Spinal cord (tissue), 9 donors: ENCODE measurements at regions not wholly inside any gene's neighbourhood (a gene's known extent, or its start where the extent isn't known, plus 50 kb on each side); places are given as distances from the start of the nearest gene placed in this dataset.

Source experiments
- DNase-seq, 6 donors: peaks; one replicate each; pipeline versions ENCODE4 v3.0.0 to v3.0.0-alpha.2; 2013 to 2015; ENCODE audit warnings: low spot score in 6 of 6, low read depth in 4 of 6
- H3K27ac ChIP-seq: one replicate; pipeline ENCODE4 v1.5.1; 2013; ENCODE audit warnings: low read depth, low read length, control low read depth
- H3K27me3 ChIP-seq: one replicate; pipeline ENCODE4 v1.6.1; 2013; ENCODE audit warnings: low read length; ENCODE audit not compliant: control insufficient read depth, insufficient read depth
- H3K36me3 ChIP-seq: one replicate; pipeline ENCODE4 v1.6.1; 2013; ENCODE audit warnings: low read length; ENCODE audit not compliant: control insufficient read depth, insufficient read depth
- H3K4me1 ChIP-seq: one replicate; pipeline ENCODE4 v1.6.1; 2013; ENCODE audit warnings: low read length; ENCODE audit not compliant: control insufficient read depth, insufficient read depth
- H3K4me3 ChIP-seq: one replicate; pipeline ENCODE4 v1.5.1; 2013; ENCODE audit warnings: low read depth, low read length, control low read depth
- H3K9me3 ChIP-seq: one replicate; pipeline ENCODE4 v1.6.1; 2013; ENCODE audit warnings: low read length; ENCODE audit not compliant: control insufficient read depth, insufficient read depth
- WGBS: methylation state at CpG from one replicate; pipeline ENCODE4 v1.1.5; 2013; ENCODE audit warnings: missing lambda C conversion rate; ENCODE audit not compliant: insufficient coverage; 5-methylcytosine and 5-hydroxymethylcytosine counted together
- donor health status: healthy.

DNA sequence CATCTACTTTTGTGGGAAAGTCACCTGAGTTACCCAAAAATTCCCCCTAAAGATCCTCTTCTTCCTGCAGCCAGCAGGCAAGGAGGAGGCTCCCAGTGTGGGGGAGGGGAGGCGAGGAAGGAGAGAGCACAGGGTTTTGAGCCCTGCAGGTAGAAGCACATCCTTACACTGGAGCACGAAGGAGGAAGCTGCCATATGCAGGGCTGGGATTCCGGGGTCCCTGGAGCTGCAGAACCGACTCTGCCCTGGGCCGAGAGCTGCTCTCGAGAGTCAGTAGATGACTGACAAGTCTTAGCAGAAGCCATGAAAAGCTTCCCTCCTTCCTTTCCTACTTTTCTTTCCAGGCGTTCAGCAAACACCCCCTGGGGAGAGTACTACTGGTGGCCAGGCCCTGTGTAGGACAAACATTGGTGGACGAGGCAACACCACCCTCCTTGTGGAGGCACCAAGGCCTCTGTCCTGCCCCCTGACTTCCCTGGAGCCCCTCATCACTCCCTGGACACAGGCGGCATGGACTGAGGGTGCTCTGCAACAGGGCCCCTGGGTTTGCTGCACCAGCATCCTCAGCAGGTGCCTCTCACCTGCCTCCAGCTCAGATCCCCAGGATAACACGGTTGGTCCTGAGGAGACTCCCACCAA lies 211.7 kb upstream of the CST7 start:
- Histone ChIP-seq H3K4me3 (no peak overlapping the region), H3K27ac (no peak overlapping the region), H3K4me1 (peaks cover 3% of the 10 kb centered on the region), H3K27me3 (no peaks in the 10 kb centered on the region), H3K36me3 (no peaks in the 10 kb centered on the region), H3K9me3 (no peaks in the 10 kb centered on the region)
- 93% methylated on average over 10 of the region's 10 CpGs for WGBS
- DNase-seq = no peak

DNA sequence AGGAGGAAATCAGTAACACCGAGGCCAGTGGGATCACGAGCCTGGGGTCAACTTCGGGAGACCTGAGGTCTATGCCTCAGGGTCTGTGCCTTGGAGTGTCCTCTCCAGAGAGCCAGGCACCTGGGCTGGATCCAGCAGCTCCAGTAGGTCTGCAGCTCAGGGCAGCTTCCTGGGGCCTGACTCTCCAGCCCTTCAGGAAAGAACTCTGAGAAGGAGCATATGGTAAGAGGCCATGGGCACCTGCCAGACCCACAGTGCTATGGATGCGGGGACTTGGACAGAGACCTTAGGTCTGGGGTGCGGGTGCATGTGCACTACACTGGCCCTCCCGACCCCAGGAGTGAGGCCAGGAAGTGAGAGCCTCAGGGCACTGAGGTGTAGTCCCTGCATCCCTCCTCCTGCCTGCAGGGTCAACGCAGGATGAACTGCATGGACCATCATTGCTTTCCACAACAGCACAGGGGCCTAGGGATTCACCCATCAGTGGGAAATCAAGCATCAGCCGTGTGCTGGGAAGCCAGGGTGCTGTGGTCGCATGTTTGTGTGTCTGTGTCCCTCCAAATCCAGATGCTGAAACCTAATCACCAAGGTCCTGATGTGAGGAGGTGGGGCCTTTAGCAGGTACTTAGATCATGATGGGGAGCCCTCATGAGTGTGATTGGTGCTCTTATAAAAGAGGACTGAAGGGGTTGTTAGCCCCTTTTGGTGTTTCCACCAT lies 210.9 kb upstream of the CST7 start:
- no peak for DNase-seq
- Histone ChIP-seq H3K36me3 (no peaks in the 10 kb centered on the region), H3K4me3 (no peak overlapping the region), H3K4me1 (peaks cover 7% of the 10 kb centered on the region), H3K27ac (no peak overlapping the region), H3K9me3 (no peaks in the 10 kb centered on the region), H3K27me3 (no peaks in the 10 kb centered on the region)
- 95% methylated on average over 9 of the region's 9 CpGs for WGBS

DNA sequence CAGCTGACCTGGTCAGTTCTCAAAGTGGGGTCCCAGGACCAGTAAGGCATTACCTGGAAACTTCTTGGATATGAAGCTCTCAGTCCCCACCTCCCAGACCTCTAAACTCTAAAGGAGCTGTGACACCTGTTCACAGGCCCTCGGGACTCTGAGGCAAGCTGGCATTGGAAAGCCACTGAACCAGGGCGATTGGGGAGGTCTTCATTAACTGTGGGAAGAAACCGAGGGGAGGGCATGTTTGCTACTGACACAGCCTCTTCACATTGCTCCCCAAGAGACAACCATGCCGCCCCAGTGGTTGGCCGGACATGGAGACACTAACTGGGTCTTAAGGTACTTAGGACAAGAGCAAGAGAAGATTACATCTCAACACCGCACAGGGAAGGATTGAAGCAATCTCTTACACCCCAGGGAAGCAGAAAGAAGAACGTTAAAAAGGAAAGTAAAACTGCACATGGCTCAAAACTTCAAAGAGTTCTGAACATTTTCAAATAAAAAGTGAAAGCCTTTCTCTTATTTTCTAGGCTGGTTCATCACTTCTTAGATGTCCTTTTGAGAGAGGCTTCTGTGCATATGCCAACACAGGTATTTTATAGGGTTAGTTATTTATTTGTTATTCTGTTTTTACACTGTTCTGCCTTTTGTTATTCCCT lies 210.0 kb upstream of the CST7 start:
- H3K4me1 ChIP-seq = peaks cover 12% of the 10 kb centered on the region
- H3K9me3 ChIP-seq = no peaks in the 10 kb centered on the region
- DNase-seq = no peak
- H3K36me3 ChIP-seq = no peaks in the 10 kb centered on the region
- 69% methylated on average over 2 of the region's 7 CpGs for WGBS
- H3K27me3 ChIP-seq = no peaks in the 10 kb centered on the region
- H3K27ac ChIP-seq = no peak overlapping the region
- H3K4me3 ChIP-seq = no peak overlapping the region

DNA sequence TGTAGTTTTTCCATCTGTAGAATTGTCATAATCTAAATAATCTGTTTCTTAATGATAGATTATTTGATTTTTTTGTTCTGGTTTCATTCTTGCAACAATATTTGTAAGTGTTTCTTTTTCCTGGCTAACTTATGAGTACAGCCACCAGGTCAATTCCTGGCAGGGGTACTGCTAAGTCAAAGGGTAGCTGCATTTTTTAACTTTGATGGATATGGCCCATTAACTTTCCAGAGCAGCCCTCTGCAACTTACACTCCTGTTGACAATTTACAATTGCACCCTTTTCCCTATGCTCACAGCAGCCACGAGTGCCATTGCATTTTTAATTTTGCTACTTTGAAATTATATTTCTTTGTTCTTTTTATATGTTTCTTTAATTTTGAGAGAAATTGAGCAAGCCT lies 209.3 kb upstream of the CST7 start:
- DNase-seq = no peak
- Histone ChIP-seq H3K36me3 (no peaks in the 10 kb centered on the region), H3K9me3 (no peaks in the 10 kb centered on the region), H3K4me1 (peaks cover 12% of the 10 kb centered on the region), H3K4me3 (no peak overlapping the region), H3K27me3 (no peaks in the 10 kb centered on the region), H3K27ac (no peak overlapping the region)
- WGBS = no CpG with 5 or more reads among the region's 1 CpG

DNA sequence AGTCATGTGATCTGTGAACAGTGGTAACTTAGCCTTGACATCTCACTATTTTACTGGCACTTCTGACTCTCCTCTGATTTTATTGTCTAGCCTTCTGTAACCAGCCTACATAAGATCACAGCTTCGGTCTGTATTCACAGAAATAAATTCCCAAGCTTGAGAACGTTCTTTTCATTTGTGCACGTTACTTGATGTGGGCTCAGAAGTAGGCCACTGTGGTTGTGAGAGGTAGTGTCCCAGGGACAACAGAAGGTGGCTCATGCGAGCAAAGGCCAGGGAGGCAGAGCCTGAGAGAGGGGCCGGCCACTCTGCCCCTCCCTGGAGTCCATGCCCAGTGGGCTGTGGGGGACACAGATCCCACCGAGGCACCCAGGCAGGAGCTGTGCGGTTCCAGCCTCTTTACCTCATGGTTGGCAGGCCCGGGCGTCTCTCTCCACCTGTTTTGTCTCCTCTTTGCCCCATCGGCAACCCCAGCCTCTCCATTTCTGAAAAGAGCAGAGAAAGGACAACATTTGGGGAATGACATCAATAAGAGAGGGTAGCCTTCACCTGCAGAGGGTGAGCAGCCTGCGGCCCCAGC lies 207.5 kb upstream of the CST7 start:
- Histone ChIP-seq H3K4me3 (no peak overlapping the region), H3K27me3 (no peaks in the 10 kb centered on the region), H3K36me3 (no peaks in the 10 kb centered on the region), H3K4me1 (peaks cover 23% of the 10 kb centered on the region), H3K27ac (no peak overlapping the region), H3K9me3 (no peaks in the 10 kb centered on the region)
- WGBS = 90% methylated on average over 8 of the region's 11 CpGs
- no peak for DNase-seq

- Histone ChIP-seq H3K27me3 (no peaks in the 10 kb centered on the region), H3K9me3 (no peaks in the 10 kb centered on the region), H3K36me3 (no peaks in the 10 kb centered on the region), H3K27ac (no peak overlapping the region), H3K4me3 (no peak overlapping the region), H3K4me1 (peaks cover 29% of the 10 kb centered on the region)
- 79% methylated on average over 7 of the region's 7 CpGs for WGBS
- DNase-seq = no peak
Measured at GRCh38 chr20:24742436-24742835, 206.6 kb upstream of the CST7 start.

DNA sequence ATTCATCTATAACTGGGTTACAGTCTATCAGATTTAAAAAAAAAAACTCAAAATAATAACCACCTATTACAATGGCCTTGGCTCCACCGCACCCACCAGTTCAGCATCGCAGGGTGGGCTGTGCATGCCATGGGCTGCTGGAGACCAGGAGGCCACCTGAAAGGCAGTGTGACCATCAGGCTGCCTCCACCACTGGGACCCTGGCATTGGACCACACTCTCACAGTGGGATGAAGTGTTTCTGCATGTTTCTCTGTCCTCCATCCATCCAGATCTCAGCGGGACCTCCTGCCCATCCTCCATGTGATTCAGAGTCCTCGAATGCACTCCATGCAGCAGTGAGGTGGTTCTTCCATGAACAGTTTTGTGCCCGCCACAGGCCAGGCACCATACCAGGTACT lies 206.1 kb upstream of the CST7 start:
- 87% methylated on average over 5 of the region's 5 CpGs for WGBS
- no peak for DNase-seq
- Histone ChIP-seq H3K27me3 (no peaks in the 10 kb centered on the region), H3K9me3 (no peaks in the 10 kb centered on the region), H3K27ac (no peak overlapping the region), H3K4me1 (peaks cover 30% of the 10 kb centered on the region), H3K4me3 (no peak overlapping the region), H3K36me3 (no peaks in the 10 kb centered on the region)

DNA sequence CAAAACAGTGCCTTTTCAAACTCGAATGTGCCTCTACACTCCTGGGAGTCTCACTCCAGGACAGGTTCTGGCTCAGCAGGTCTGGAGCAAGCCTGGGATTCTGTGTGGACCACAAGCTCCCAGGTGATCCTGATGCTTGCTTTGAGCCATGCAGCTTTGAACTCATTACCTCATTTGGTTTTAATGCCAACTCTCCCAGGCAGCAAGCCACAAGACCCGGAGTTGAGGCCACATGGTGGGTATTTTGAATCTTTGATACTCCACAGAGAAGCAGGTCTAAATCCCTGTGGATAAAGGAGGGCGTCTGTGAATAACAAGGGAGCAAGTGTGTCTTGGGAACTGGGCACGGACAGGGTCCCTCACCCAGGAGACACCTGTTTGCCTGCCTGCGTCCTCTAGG lies 205.4 kb upstream of the CST7 start:
- Histone ChIP-seq H3K9me3 (no peaks in the 10 kb centered on the region), H3K27me3 (no peaks in the 10 kb centered on the region), H3K36me3 (no peaks in the 10 kb centered on the region), H3K4me1 (peaks cover 30% of the 10 kb centered on the region), H3K4me3 (no peak overlapping the region), H3K27ac (no peak overlapping the region)
- 56% methylated on average over 4 of the region's 5 CpGs for WGBS
- DNase-seq = no peak

DNA sequence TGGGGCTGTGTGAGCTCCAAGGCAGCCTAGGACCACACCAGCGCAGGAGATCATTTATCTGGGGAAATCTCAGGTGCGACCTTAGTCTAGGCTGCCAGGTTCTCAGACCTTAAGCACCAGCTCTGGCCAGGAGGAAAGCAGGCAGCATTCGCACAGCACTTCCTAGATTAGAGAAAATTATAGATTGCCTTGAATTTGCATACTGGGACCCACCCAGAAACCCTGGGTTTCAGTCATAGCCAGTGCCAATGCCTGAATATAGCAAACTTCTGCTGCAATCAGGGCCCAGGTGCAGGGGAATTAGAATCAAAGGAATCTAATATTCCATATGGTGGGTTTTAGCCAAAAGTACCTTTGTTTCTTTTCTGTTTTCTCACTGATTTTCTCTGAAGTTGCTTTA lies 204.3 kb upstream of the CST7 start:
- H3K27me3 ChIP-seq = no peaks in the 10 kb centered on the region
- no peak for DNase-seq
- H3K27ac ChIP-seq = no peak overlapping the region
- no peaks in the 10 kb centered on the region for H3K36me3 ChIP-seq
- no peaks in the 10 kb centered on the region for H3K9me3 ChIP-seq
- peaks cover 30% of the 10 kb centered on the region for H3K4me1 ChIP-seq
- 100% methylated on average over 3 of the region's 3 CpGs for WGBS
- no peak overlapping the region for H3K4me3 ChIP-seq
